GM13977 (cell line): ENCODE measurements at regions not wholly inside any gene's neighbourhood (a gene's known extent, or its start where the extent isn't known, plus 50 kb on each side); places are given as distances from the start of the nearest gene placed in this dataset.

Experiments used
- DNase-seq: peaks from one replicate; pipeline ENCODE4 v3.0.0; 2012; ENCODE audit warnings: low spot score
- in situ Hi-C: fragments of 300-500 bp; cut with MboI; formaldehyde crosslinking; loops from one replicate; pipeline ENCODE4 v1.12.0; 2022; ENCODE audit warnings: low sequenced_read_pairs, low pct_unique_long_range_greater_than_20kb, mixed read lengths, inconsistent platforms; ENCODE audit not compliant: unreplicated experiment
- TF ChIP-seq, protein P1 (sequence below): IDR thresholded peaks from 2 replicates; pipeline ENCODE4 v1.5.1; 2012; ENCODE audit warnings: mild to moderate bottlenecking, control low read depth; ENCODE audit not compliant: insufficient read depth; ENCODE audit errors: extremely low read depth, missing control alignments

DNA sequence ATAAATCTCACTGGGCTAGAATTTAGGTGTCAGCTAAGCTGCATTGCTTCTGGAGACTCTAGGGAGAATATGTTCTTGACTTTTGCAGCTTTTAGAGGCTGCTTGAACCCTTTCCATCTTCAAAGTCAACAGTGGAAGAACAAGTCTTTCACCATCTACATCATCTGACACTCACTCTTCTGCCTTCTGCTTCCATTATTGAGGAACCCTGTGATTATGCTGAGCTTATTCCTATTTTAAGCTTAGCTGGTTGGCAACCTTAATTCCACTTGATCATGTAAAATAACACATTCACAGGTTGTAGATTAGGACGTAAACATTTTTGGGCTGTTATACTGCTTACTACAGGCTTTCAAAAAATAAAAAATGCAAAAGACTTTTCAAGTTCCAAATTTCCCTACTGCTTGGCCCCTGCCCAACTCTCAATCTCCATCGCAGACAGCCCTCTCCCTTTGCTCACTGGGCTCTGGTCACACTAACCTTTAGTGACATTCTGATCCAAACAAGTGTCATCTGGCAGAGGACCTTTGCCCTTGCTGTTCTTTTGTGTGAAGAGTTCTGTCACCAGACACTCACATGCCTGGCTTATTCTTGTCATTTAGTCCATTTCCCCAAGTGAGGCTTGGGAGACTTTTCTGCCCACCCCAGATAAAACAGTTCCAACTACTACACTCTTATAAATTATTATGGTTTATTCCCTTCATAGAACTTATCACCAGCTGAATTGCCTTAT lies 1056.0 kb downstream of the STIM2 start:
- TF ChIP-seq, protein P1, sequence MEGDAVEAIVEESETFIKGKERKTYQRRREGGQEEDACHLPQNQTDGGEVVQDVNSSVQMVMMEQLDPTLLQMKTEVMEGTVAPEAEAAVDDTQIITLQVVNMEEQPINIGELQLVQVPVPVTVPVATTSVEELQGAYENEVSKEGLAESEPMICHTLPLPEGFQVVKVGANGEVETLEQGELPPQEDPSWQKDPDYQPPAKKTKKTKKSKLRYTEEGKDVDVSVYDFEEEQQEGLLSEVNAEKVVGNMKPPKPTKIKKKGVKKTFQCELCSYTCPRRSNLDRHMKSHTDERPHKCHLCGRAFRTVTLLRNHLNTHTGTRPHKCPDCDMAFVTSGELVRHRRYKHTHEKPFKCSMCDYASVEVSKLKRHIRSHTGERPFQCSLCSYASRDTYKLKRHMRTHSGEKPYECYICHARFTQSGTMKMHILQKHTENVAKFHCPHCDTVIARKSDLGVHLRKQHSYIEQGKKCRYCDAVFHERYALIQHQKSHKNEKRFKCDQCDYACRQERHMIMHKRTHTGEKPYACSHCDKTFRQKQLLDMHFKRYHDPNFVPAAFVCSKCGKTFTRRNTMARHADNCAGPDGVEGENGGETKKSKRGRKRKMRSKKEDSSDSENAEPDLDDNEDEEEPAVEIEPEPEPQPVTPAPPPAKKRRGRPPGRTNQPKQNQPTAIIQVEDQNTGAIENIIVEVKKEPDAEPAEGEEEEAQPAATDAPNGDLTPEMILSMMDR = no peak
- in situ Hi-C loops = no loop called here
- DNase-seq = no peak

- in situ Hi-C loops = no loop called here
- TF ChIP-seq, protein P1 = no peak
- no peak for DNase-seq
Observed at GRCh38 chr4:27917381-27917780, 1056.7 kb downstream of the STIM2 start.

GRCh38 chr4:27921231-27921630 lies 1060.6 kb downstream of the STIM2 start:
- TF ChIP-seq, protein P1 = no peak
- in situ Hi-C loops = no loop called here
- DNase-seq = no peak

- TF ChIP-seq, protein P1 = no peak
- no peak for DNase-seq
- in situ Hi-C loops = no loop called here
Observed at GRCh38 chr4:27928761-27929540, 1068.3 kb downstream of the STIM2 start.

GRCh38 chr4:27930291-27930690 lies 1069.7 kb downstream of the STIM2 start:
- TF ChIP-seq, protein P1 = no peak
- DNase-seq = no peak
- in situ Hi-C loops = no loop called here

DNA sequence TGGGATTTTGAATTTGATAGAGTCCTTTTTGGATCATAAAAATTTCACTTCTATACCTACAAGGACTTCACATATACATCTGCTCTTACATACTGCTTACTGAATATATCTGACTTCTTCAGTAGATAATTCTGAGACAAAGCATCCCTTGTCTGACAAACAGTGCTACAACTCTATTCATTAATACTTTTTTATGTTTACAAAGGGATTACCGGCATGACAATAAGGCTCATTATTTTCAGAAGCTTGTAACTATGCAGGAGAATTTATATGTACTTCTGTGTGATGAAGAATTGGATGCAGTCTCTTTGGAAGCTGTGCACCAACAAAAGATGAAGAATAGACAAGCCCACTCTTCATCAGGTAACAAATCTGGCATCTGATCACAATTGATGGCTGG lies 1070.3 kb downstream of the STIM2 start:
- in situ Hi-C loops = no loop called here
- TF ChIP-seq, protein P1 = no peak
- no peak for DNase-seq
